HUES64 (cell line): ENCODE measurements at regions not wholly inside any gene's neighbourhood (a gene's known extent, or its start where the extent isn't known, plus 50 kb on each side); places are given as distances from the start of the nearest gene placed in this dataset.

ENCODE experiments used
- H3K27ac ChIP-seq: 2 replicates; pipeline ENCODE4 v1.7.0; 2013; ENCODE audit warnings: low read depth, low read length, inconsistent platforms
- H3K27me3 ChIP-seq: 2 replicates; pipeline ENCODE4 v1.6.1; 2013; ENCODE audit warnings: mild to moderate bottlenecking, low read length; ENCODE audit not compliant: insufficient read depth
- H3K36me3 ChIP-seq: 2 replicates; pipeline ENCODE4 v1.6.1; 2013; ENCODE audit warnings: mild to moderate bottlenecking, low read length; ENCODE audit not compliant: insufficient read depth
- H3K4me1 ChIP-seq: 2 replicates; pipeline ENCODE4 v1.6.1; 2013; ENCODE audit warnings: mild to moderate bottlenecking, low read length, moderate library complexity; ENCODE audit not compliant: insufficient read depth
- H3K4me3 ChIP-seq: 2 replicates; pipeline ENCODE4 v1.5.1; 2013; ENCODE audit warnings: mild to moderate bottlenecking, low read length, moderate library complexity
- H3K9ac ChIP-seq: 2 replicates; pipeline ENCODE4 v1.6.1; 2013; ENCODE audit warnings: mild to moderate bottlenecking, low read depth, low read length
- H3K9me3 ChIP-seq: 2 replicates; pipeline ENCODE4 v1.6.1; 2013; ENCODE audit warnings: low read depth, low read length; ENCODE audit not compliant: insufficient read depth
- WGBS: fragments of 150-250, 120-280 bp; methylation state at CpG from one replicate; pipeline ENCODE4 v1.1.7; 2013; ENCODE audit warnings: missing lambda C conversion rate; 5-methylcytosine and 5-hydroxymethylcytosine counted together

DNA sequence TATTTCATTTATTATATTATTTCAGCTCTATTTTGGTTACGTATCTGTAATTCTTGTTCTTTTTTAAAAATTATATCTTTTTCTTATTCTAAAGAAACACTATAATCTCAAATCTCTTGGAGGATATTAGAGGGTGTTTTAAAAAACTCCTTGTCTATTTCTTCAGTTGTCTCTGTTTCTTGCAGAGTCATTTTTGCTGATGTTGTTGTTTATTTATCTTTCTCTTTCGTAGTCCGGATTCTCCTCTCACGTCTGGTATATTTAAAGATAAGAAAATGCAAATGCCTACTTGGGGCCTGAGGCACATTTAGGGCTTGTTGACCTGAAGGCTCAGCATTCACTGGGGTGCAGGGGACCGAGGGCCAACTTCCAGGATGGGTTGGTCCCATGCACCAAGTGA is 181.2 kb upstream of the CTBP2 start:
- WGBS: 92% methylated on average over 4 of the region's 5 CpGs
- Histone ChIP-seq H3K27me3 (no peaks in the 10 kb centered on the region), H3K27ac (no peak overlapping the region), H3K4me3 (no peak overlapping the region), H3K9me3 (no peaks in the 10 kb centered on the region), H3K9ac (no peak overlapping the region), H3K4me1 (no peaks in the 10 kb centered on the region), H3K36me3 (no peaks in the 10 kb centered on the region)

DNA sequence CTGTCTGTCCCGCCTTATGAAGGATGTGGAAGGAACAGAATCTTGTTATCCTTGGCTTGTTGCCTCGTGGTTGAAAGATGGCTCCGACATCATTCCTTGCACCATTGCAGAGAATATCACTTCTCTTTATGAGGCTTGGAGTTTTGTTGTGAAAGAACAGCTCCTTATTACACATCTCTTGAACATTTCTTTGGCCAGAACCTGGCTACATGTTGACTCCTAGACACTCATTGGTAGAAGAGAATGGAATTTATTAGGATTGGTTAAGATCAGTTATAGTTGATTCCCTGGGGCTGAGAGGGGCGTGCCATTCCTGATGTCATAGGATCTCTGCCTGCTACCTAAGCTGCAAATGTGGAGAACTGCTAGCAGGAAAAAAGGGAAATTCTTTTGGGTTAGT is 180.5 kb upstream of the CTBP2 start:
- H3K27me3 ChIP-seq: no peaks in the 10 kb centered on the region
- no peaks in the 10 kb centered on the region for H3K9me3 ChIP-seq
- WGBS: 89% methylated on average over 2 of the region's 4 CpGs

DNA sequence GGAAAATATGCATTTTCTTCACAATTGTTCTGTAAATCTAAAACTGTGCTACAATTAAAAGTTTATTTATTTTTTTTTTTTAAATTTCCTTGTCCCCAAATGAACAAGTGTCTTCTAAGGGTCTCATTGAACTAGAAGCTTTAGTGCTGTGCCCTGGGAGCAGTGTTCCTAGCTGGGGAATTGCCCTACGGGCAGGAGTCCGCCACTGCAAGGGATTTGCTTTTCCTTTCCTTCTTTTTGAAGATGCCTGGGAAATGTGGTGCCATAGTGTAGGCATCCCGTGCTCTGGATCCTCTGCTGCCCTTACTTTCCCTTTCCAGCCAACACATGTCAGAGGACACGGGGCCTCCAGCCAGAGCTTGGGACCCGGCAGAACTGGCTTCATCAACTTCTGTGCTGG is 177.1 kb upstream of the CTBP2 start:
- Histone ChIP-seq H3K4me3 (no peak overlapping the region), H3K27me3 (no peaks in the 10 kb centered on the region), H3K36me3 (no peaks in the 10 kb centered on the region), H3K9ac (no peak overlapping the region), H3K4me1 (no peaks in the 10 kb centered on the region), H3K9me3 (no peaks in the 10 kb centered on the region), H3K27ac (no peak overlapping the region)
- 70% methylated on average over 5 of the region's 5 CpGs for WGBS

More for the DNA sequence above, 180.5 kb upstream of the CTBP2 start:
- H3K4me1 ChIP-seq: no peaks in the 10 kb centered on the region
- H3K36me3 ChIP-seq: no peaks in the 10 kb centered on the region
- H3K4me3 ChIP-seq: no peak overlapping the region
- no peak overlapping the region for H3K27ac ChIP-seq
- no peak overlapping the region for H3K9ac ChIP-seq

DNA sequence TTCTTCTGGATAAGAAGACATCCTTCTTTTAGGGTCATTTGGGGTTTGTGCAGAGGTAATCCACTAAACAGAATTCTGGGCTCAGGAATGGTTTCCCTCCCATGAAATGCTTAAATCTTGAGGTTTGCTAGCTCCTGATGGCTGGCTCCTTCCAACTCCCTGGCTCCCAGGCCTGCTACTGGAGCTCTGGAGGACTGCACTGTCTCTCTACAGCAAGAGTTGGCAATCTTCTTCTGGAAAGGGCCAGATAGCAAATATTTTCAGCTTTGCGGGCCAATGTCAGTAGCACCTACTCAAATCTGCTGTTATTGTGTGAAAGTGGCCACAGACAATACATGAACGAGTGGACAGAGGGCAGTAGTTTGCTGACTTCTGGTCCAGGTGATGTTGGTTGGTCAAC is 174.2 kb upstream of the CTBP2 start:
- Histone ChIP-seq H3K4me3 (no peak overlapping the region), H3K27me3 (no peaks in the 10 kb centered on the region), H3K27ac (no peak overlapping the region), H3K9me3 (no peaks in the 10 kb centered on the region), H3K4me1 (no peaks in the 10 kb centered on the region), H3K36me3 (no peaks in the 10 kb centered on the region), H3K9ac (no peak overlapping the region)
- 100% methylated on average over 2 of the region's 2 CpGs for WGBS

DNA sequence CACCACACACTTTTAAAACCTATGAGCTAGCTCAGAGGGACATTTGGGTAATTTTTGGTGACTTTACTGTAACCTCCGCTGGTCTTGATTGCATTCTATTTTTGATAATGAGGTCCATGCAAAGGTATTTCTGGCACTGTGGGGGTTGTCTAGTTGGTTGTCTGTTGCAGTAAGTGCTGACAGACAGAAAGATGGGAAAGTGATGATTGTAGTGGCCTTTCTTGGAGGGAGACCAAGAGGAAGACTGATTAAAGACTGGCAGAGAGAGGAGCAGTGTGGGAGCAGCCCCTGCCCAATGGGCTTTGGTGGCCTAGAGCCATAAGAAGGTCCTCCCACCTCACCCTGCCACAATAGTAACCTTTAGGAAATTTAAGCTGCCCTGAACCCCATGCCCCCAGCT is 173.4 kb upstream of the CTBP2 start:
- Histone ChIP-seq H3K9ac (no peak overlapping the region), H3K4me3 (no peak overlapping the region), H3K4me1 (no peaks in the 10 kb centered on the region), H3K36me3 (no peaks in the 10 kb centered on the region), H3K27me3 (no peaks in the 10 kb centered on the region), H3K9me3 (no peaks in the 10 kb centered on the region), H3K27ac (no peak overlapping the region)
- WGBS: 92% methylated on average over 1 of the region's 1 CpG

DNA sequence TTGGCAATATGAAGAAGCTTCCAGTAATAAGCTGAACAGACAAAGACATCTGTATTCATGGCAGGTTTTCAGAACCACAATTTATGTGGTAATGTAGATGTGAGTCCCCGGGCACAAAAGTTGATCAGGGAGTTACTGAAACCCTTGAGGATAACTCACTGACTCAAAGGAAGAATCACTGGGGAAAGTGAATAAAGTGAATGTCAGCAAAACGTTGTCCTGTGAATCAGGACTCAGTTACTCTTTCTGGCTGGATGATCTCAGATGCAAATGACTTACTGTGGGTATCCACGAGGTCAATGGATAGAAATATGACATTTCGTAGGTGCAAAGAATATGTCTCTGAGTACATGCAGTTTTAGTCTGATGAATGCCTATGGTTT is 172.8 kb upstream of the CTBP2 start:
- H3K27me3 ChIP-seq: no peaks in the 10 kb centered on the region
- no peaks in the 10 kb centered on the region for H3K36me3 ChIP-seq
- H3K4me3 ChIP-seq: no peak overlapping the region
- H3K9ac ChIP-seq: no peak overlapping the region
- H3K27ac ChIP-seq: no peak overlapping the region
- H3K9me3 ChIP-seq: no peaks in the 10 kb centered on the region
- 84% methylated on average over 4 of the region's 4 CpGs for WGBS
- no peaks in the 10 kb centered on the region for H3K4me1 ChIP-seq

DNA sequence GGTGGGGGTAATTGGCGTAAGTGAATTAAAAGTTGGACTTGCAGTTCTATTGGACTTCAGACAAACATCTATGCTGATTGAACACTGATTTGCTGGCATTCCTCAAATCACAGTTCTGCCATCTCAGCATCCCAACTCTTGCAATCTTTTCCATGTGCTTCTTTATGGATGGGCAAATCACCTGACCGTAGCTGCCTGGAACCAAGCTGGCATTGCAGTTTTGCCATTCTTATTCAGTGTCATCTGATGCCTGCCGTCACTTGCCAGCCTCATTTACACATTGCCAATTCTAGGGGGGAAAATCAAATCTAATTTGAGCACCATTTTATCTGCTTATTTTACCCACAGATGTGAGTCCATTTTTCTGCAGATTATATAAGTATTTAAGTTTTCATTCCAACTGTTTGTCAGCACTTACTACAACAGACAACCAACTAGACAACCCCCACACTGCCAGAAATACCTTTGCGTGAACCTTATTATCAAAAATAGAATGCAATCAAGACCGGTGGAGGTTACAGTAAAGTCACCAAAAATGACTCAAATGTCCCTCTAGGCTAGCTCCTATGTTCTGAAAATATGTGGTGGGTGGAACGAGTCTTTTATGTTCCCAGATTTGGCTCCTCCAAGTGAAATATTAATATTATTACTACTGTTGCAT is 172.3 kb upstream of the CTBP2 start:
- H3K9me3 ChIP-seq: no peaks in the 10 kb centered on the region
- H3K27ac ChIP-seq: no peak overlapping the region
- H3K27me3 ChIP-seq: no peaks in the 10 kb centered on the region
- no peaks in the 10 kb centered on the region for H3K36me3 ChIP-seq
- H3K9ac ChIP-seq: no peak overlapping the region
- H3K4me1 ChIP-seq: no peaks in the 10 kb centered on the region
- 96% methylated on average over 6 of the region's 6 CpGs for WGBS
- H3K4me3 ChIP-seq: no peak overlapping the region

DNA sequence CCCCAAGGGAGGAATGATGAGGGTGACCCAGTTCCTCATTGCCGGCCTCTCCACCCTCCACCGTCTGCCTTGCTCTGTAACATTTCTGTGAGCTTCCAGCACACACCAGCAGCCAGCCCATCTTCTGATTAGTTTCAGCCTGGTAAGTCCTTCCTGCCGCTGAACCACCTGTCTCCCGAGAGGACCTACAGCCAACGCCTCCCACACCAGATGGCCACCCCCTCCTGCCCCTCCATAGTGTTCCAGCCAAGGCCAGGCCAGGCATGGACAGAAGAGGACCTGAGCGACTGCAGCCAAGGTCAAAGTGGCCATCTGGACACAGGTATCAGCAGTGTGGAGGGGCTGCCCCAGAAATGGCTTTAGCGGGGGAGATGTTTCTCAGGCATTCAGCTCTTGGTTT is 170.7 kb upstream of the CTBP2 start:
- WGBS: 92% methylated on average over 7 of the region's 7 CpGs
- no peaks in the 10 kb centered on the region for H3K9me3 ChIP-seq
- H3K4me3 ChIP-seq: no peak overlapping the region
- H3K4me1 ChIP-seq: no peaks in the 10 kb centered on the region
- H3K36me3 ChIP-seq: no peaks in the 10 kb centered on the region
- no peak overlapping the region for H3K9ac ChIP-seq
- H3K27me3 ChIP-seq: no peaks in the 10 kb centered on the region
- no peak overlapping the region for H3K27ac ChIP-seq

DNA sequence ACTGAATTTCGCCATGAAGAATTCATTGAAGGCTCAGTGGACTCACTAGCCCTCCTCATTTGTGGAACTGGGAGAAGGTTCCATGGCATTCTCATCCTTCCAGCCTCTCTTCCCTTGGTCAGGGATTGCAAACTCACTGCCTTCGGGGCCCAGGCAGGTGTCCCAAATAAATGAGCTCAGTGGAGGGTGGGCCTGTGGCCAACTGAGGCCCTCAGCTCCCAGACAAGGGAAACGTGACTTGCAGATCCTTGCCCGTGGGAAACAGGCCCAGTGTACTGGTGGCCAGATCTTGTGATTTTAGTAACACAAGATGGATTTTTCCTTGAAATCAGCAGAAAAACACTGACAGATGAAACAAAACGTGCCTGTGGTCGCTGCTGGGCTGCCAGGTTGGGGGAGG is 168.7 kb upstream of the CTBP2 start:
- Histone ChIP-seq H3K27me3 (no peaks in the 10 kb centered on the region), H3K4me1 (no peaks in the 10 kb centered on the region), H3K4me3 (no peak overlapping the region), H3K9me3 (no peaks in the 10 kb centered on the region), H3K36me3 (no peaks in the 10 kb centered on the region), H3K27ac (no peak overlapping the region), H3K9ac (no peak overlapping the region)
- 91% methylated on average over 6 of the region's 6 CpGs for WGBS

DNA sequence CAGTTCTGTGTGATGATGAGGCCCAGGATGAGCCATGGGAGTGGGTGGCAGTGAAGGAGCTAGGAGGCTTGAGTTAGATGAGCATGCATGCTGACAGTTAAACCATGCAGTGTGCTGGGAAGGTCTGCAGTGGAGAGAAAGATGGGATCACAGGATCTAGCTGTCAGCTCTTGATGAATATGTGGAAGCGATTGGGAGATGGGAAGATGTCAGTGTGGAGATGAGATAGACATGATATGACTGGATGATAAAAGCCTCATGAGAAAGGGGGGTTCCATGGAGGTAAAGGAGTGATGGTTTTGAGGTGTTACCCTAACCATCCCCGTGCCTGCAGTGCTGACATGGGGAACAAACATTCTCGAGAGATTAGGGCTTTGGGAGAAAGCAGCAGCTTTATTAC is 165.0 kb upstream of the CTBP2 start:
- H3K36me3 ChIP-seq: no peaks in the 10 kb centered on the region
- 89% methylated on average over 3 of the region's 3 CpGs for WGBS
- H3K4me3 ChIP-seq: no peak overlapping the region
- no peaks in the 10 kb centered on the region for H3K27me3 ChIP-seq
- no peaks in the 10 kb centered on the region for H3K9me3 ChIP-seq
- no peak overlapping the region for H3K9ac ChIP-seq
- no peak overlapping the region for H3K27ac ChIP-seq
- H3K4me1 ChIP-seq: no peaks in the 10 kb centered on the region

DNA sequence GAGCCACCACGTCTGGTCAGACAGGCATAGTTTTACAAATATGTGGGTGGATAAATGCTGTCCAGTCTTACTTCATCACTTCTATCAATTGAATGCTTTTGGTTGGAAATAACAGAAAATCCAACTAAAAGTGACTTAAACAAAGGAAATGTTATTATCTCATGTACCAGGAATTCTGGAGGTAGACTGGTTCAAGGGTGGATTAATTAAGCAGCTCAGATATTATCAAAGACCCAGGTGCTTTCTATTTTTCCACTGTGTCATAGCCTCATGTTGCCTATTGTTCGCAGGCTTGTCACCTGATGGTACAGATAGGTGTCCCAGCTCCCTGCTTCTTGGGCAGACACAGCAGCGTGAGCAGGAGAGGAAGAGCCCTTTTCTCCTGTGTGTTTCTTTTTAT is 156.1 kb upstream of the CTBP2 start:
- 84% methylated on average over 2 of the region's 3 CpGs for WGBS
- Histone ChIP-seq H3K36me3 (no peaks in the 10 kb centered on the region), H3K27ac (no peak overlapping the region), H3K9me3 (no peaks in the 10 kb centered on the region), H3K9ac (no peak overlapping the region), H3K4me3 (no peak overlapping the region), H3K27me3 (no peaks in the 10 kb centered on the region), H3K4me1 (no peaks in the 10 kb centered on the region)

DNA sequence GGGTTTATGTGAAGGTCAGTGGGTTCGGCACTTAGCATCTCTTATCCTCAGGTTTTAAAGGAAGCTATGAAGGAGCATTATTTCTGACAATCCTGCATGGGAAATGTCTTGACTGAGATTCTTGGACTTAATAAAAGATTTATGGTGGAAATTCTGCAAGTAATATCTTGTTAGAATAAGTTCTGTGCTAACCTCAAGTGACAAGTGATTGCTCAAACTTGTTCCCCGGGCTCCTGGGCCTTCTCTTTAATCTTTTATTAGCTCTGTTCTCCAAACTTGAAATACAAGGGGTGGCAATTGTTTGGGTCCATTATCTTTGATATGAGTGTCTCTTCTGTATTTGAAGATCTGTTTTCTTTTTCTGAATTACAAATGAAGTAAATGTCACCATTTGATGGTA is 140.6 kb upstream of the CTBP2 start:
- WGBS: 95% methylated on average over 2 of the region's 2 CpGs
- H3K9me3 ChIP-seq: no peaks in the 10 kb centered on the region
- H3K27ac ChIP-seq: no peak overlapping the region
- no peaks in the 10 kb centered on the region for H3K36me3 ChIP-seq
- no peak overlapping the region for H3K4me3 ChIP-seq
- H3K27me3 ChIP-seq: no peaks in the 10 kb centered on the region
- H3K9ac ChIP-seq: no peak overlapping the region
- H3K4me1 ChIP-seq: no peaks in the 10 kb centered on the region
